Loucy (cell line): ENCODE measurements at regions not wholly inside any gene's neighbourhood (a gene's known extent, or its start where the extent isn't known, plus 50 kb on each side); places are given as distances from the start of the nearest gene placed in this dataset.

Experiments
- H2AFZ ChIP-seq: fragments of 200-600 bp; sonication (generic); 2 replicates; pipeline ENCODE4 v1.6.0; 2016; ENCODE audit warnings: antibody characterized with exemption, mild to moderate bottlenecking, low read length, moderate library complexity
- H3F3A ChIP-seq: fragments of 200-600 bp; 2 replicates; pipeline ENCODE4 v1.6.0; 2016; ENCODE audit warnings: antibody characterized with exemption, low read depth, mild to moderate bottlenecking
- H3K27me3 ChIP-seq: fragments of 200-600 bp; sonication (generic); 2 replicates; pipeline ENCODE4 v1.6.1; 2014; ENCODE audit warnings: low read length, mild to moderate bottlenecking; ENCODE audit not compliant: insufficient read depth, poor library complexity, severe bottlenecking
- H3K36me3 ChIP-seq: fragments of 200-600 bp; sonication (generic); 2 replicates; pipeline ENCODE4 v1.6.1; 2016; ENCODE audit warnings: low read length; ENCODE audit not compliant: insufficient read depth
- H3K4me1 ChIP-seq: fragments of 200-600 bp; sonication (generic); 2 replicates; pipeline ENCODE4 v1.5.1; 2014; ENCODE audit warnings: low read length, mild to moderate bottlenecking; ENCODE audit not compliant: insufficient read depth, poor library complexity, severe bottlenecking
- H3K4me2 ChIP-seq: fragments of 200-600 bp; sonication (generic); 2 replicates; pipeline ENCODE4 v1.6.0; 2014; ENCODE audit warnings: antibody characterized with exemption, low read length, low read depth, mild to moderate bottlenecking; ENCODE audit not compliant: poor library complexity, severe bottlenecking
- H3K4me3 ChIP-seq: fragments of 200-600 bp; sonication (generic); 2 replicates; pipeline ENCODE4 v1.5.1; 2014; ENCODE audit warnings: low read length, mild to moderate bottlenecking, mixed read lengths; ENCODE audit not compliant: poor library complexity, severe bottlenecking
- H3K79me2 ChIP-seq: fragments of 200-600 bp; sonication (generic); 2 replicates; pipeline ENCODE4 v1.6.1; 2014; ENCODE audit warnings: low read length; ENCODE audit not compliant: insufficient read depth
- H3K9ac ChIP-seq: fragments of 200-600 bp; sonication (generic); 2 replicates; pipeline ENCODE4 v1.6.0; 2014; ENCODE audit warnings: mild to moderate bottlenecking, low read depth, low read length, moderate library complexity; ENCODE audit not compliant: poor library complexity, severe bottlenecking
- H3K9me2 ChIP-seq: fragments of 200-600 bp; sonication (generic); replicated peaks from 2 replicates; pipeline ENCODE4 v1.6.1; 2016; ENCODE audit warnings: low read depth, low read length, mixed read lengths
- H3K9me3 ChIP-seq: fragments of 200-600 bp; sonication (generic); 2 replicates; pipeline ENCODE4 v1.6.1; 2014; ENCODE audit warnings: mild to moderate bottlenecking, antibody characterized with exemption, low read length, low read depth; ENCODE audit not compliant: insufficient read depth
- H4K20me1 ChIP-seq: fragments of 200-600 bp; sonication (generic); 2 replicates; pipeline ENCODE4 v1.6.0; 2014; ENCODE audit warnings: antibody characterized with exemption, low read length, mild to moderate bottlenecking; ENCODE audit not compliant: insufficient read depth, poor library complexity, severe bottlenecking
- CTCF ChIP-seq: fragments of 200-600 bp; sonication (generic); conservative IDR thresholded peaks from 2 replicates; pipeline ENCODE4 v1.5.1; 2014; ENCODE audit warnings: mild to moderate bottlenecking, antibody characterized with exemption, low read length
- EZH2phosphoT487 ChIP-seq: fragments of 200-600 bp; IDR thresholded peaks from 2 replicates; pipeline ENCODE4 v1.6.1; 2018; ENCODE audit warnings: antibody characterized with exemption, mild to moderate bottlenecking, moderate library complexity, borderline replicate concordance

- no peak overlapping the region for H3K9ac ChIP-seq
- H3F3A ChIP-seq = no peaks in the 10 kb centered on the region
- H3K4me2 ChIP-seq = no peak overlapping the region
- no peaks in the 10 kb centered on the region for H3K9me3 ChIP-seq
- H4K20me1 ChIP-seq = no peaks in the 10 kb centered on the region
- H3K36me3 ChIP-seq = no peaks in the 10 kb centered on the region
- H3K27me3 ChIP-seq = no peaks in the 10 kb centered on the region
- H3K79me2 ChIP-seq = no peaks in the 10 kb centered on the region
- no peak overlapping the region for H3K4me3 ChIP-seq
- no peaks in the 10 kb centered on the region for H3K9me2 ChIP-seq
- TF ChIP-seq CTCF (no peak), EZH2phosphoT487 (no peak)
- no peak overlapping the region for H2AFZ ChIP-seq
- no peaks in the 10 kb centered on the region for H3K4me1 ChIP-seq
These were observed 291.5 kb upstream of the MANEA start for GRCh38 chr6:95285881-95286280.

- no peaks in the 10 kb centered on the region for H3K27me3 ChIP-seq
- no peak overlapping the region for H3K9ac ChIP-seq
- no peaks in the 10 kb centered on the region for H3K36me3 ChIP-seq
- H4K20me1 ChIP-seq = no peaks in the 10 kb centered on the region
- H3K79me2 ChIP-seq = no peaks in the 10 kb centered on the region
- H2AFZ ChIP-seq = no peak overlapping the region
- no peaks in the 10 kb centered on the region for H3F3A ChIP-seq
- no peaks in the 10 kb centered on the region for H3K9me2 ChIP-seq
- H3K4me1 ChIP-seq = no peaks in the 10 kb centered on the region
- H3K9me3 ChIP-seq = no peaks in the 10 kb centered on the region
- TF ChIP-seq EZH2phosphoT487 (no peak), CTCF (no peak)
- no peak overlapping the region for H3K4me2 ChIP-seq
- no peak overlapping the region for H3K4me3 ChIP-seq
These were observed 290.5 kb upstream of the MANEA start for GRCh38 chr6:95286874-95287273.

GRCh38 chr6:95288251-95288650 lies 289.1 kb upstream of the MANEA start:
- Histone ChIP-seq H3K27me3 (no peaks in the 10 kb centered on the region), H2AFZ (no peak overlapping the region), H3K9ac (no peak overlapping the region), H3K79me2 (no peaks in the 10 kb centered on the region), H3F3A (no peaks in the 10 kb centered on the region), H3K4me2 (no peak overlapping the region), H3K36me3 (no peaks in the 10 kb centered on the region), H4K20me1 (no peaks in the 10 kb centered on the region), H3K9me3 (no peaks in the 10 kb centered on the region), H3K9me2 (no peaks in the 10 kb centered on the region), H3K4me3 (no peak overlapping the region), H3K4me1 (no peaks in the 10 kb centered on the region)
- TF ChIP-seq CTCF (no peak), EZH2phosphoT487 (no peak)
